ENCODE measurements at regions not wholly inside any gene's neighbourhood (a gene's known extent, or its start where the extent isn't known, plus 50 kb on each side); places are given as distances from the start of the nearest gene placed in this dataset.
"Not testable (repeated sequence)": the region's sequence is repeated elsewhere in the genome, so short reads cannot be mapped to it uniquely, and the experiment has no call there.

DNA sequence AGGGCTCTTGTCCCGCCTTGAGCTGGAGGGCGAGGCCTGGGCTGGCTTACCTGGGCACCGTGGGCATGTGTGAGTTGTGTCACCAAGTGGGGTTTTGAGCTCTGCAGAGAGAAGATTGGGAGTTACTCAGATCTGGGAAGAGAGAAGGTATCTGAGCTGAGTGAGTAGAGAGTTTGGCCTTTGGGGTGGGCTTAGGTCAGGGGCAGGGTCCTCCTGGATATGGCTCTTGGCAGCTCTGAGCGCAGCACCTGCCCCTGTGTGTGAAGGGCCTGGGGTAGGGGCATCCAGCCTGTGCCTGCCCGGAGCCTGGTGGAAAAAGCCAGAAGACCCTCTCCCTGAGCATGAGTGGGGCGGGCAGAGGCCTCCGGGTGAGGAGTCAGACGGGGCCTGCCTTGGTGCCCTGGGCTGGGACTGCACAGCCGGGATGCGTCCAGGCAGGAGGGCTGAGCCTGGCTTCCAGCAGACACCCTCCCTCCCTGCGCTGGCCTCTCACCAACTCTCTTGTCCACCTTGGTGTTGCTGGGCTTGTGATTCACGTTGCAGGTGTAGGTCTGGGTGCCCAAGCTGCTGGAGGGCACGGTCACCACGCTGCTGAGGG lies 244.3 kb downstream of the TMEM121 start:
- TF ChIP-seq, protein P1, sequence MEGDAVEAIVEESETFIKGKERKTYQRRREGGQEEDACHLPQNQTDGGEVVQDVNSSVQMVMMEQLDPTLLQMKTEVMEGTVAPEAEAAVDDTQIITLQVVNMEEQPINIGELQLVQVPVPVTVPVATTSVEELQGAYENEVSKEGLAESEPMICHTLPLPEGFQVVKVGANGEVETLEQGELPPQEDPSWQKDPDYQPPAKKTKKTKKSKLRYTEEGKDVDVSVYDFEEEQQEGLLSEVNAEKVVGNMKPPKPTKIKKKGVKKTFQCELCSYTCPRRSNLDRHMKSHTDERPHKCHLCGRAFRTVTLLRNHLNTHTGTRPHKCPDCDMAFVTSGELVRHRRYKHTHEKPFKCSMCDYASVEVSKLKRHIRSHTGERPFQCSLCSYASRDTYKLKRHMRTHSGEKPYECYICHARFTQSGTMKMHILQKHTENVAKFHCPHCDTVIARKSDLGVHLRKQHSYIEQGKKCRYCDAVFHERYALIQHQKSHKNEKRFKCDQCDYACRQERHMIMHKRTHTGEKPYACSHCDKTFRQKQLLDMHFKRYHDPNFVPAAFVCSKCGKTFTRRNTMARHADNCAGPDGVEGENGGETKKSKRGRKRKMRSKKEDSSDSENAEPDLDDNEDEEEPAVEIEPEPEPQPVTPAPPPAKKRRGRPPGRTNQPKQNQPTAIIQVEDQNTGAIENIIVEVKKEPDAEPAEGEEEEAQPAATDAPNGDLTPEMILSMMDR (IDR thresholded peaks at IDR 0.05): not testable (repeated sequence)
- not testable (repeated sequence) for TF ChIP-seq POLR2A (IDR thresholded peaks at IDR 0.05)
